NT2/D1 (cell line): ENCODE measurements at regions not wholly inside any gene's neighbourhood (a gene's known extent, or its start where the extent isn't known, plus 50 kb on each side); places are given as distances from the start of the nearest gene placed in this dataset.

Experiments
- DNase-seq: peaks from one replicate; pipeline ENCODE4 v3.0.0-alpha.2; 2011; ENCODE audit warnings: low read depth, low spot score
- H3K27me3 ChIP-seq: 2 replicates; pipeline ENCODE4 v1.6.0; 2011; ENCODE audit warnings: mild to moderate bottlenecking; ENCODE audit not compliant: insufficient read length, insufficient read depth
- H3K36me3 ChIP-seq: 2 replicates; pipeline ENCODE4 v1.6.1; 2011; ENCODE audit warnings: mild to moderate bottlenecking, low read length, mixed read lengths; ENCODE audit not compliant: insufficient read depth, insufficient read length
- H3K4me1 ChIP-seq: 2 replicates; pipeline ENCODE4 v1.5.1; 2011; ENCODE audit not compliant: insufficient read depth, insufficient read length
- H3K4me3 ChIP-seq: 2 replicates; pipeline ENCODE4 v1.5.1; 2011; ENCODE audit warnings: low read depth; ENCODE audit not compliant: insufficient read length
- H3K9ac ChIP-seq: 2 replicates; pipeline ENCODE4 v1.6.0; 2011; ENCODE audit warnings: low read depth; ENCODE audit not compliant: insufficient read length
- H3K9me3 ChIP-seq: 2 replicates; pipeline ENCODE4 v1.5.1; 2011; ENCODE audit warnings: mild to moderate bottlenecking, low read length; ENCODE audit not compliant: insufficient read depth
- SUZ12 ChIP-seq: IDR thresholded peaks from 2 replicates; pipeline ENCODE4 v1.6.1; 2011; ENCODE audit not compliant: insufficient read length, insufficient read depth; ENCODE audit errors: extremely low read depth
- YY1 ChIP-seq: IDR thresholded peaks from 2 replicates; pipeline ENCODE4 v1.6.1; 2011; ENCODE audit not compliant: insufficient read length, insufficient read depth
- ZNF274 ChIP-seq: IDR thresholded peaks from 2 replicates; pipeline ENCODE4 v1.6.1; 2011; ENCODE audit warnings: mild to moderate bottlenecking, low read depth, low read length

GRCh38 chr2:189960346-189960745, 102.2 kb downstream of the MSTN start:
- Histone ChIP-seq H3K4me1 (no peaks in the 10 kb centered on the region), H3K9me3 (no peaks in the 10 kb centered on the region), H3K4me3 (no peak overlapping the region), H3K36me3 (no peaks in the 10 kb centered on the region), H3K9ac (no peak overlapping the region), H3K27me3 (no peaks in the 10 kb centered on the region)
- no peak for DNase-seq
- TF ChIP-seq YY1 (no peak), SUZ12 (no peak), ZNF274 (no peak)

- no peak overlapping the region for H3K9ac ChIP-seq
- DNase-seq, result no peak
- H3K4me1 ChIP-seq, result no peaks in the 10 kb centered on the region
- H3K4me3 ChIP-seq, result no peak overlapping the region
- no peaks in the 10 kb centered on the region for H3K36me3 ChIP-seq
- H3K27me3 ChIP-seq, result no peaks in the 10 kb centered on the region
- no peak for TF ChIP-seq ZNF274
- TF ChIP-seq YY1, result no peak
- no peak for TF ChIP-seq SUZ12
- H3K9me3 ChIP-seq, result no peaks in the 10 kb centered on the region
These were observed 103.1 kb downstream of the MSTN start for GRCh38 chr2:189959450-189959849.

- Histone ChIP-seq H3K36me3 (no peaks in the 10 kb centered on the region), H3K4me1 (no peaks in the 10 kb centered on the region), H3K9me3 (no peaks in the 10 kb centered on the region), H3K4me3 (no peak overlapping the region), H3K27me3 (no peaks in the 10 kb centered on the region), H3K9ac (no peak overlapping the region)
- DNase-seq, result no peak
- no peak for TF ChIP-seq ZNF274
These were observed 107.5 kb downstream of the MSTN start for GRCh38 chr2:189954989-189955388.

- H3K36me3 ChIP-seq, result no peaks in the 10 kb centered on the region
- no peak overlapping the region for H3K4me3 ChIP-seq
- DNase-seq, result no peak
- no peak overlapping the region for H3K9ac ChIP-seq
- no peaks in the 10 kb centered on the region for H3K4me1 ChIP-seq
- no peaks in the 10 kb centered on the region for H3K27me3 ChIP-seq
- no peak for TF ChIP-seq ZNF274
- TF ChIP-seq SUZ12, result no peak
- no peak for TF ChIP-seq YY1
- no peaks in the 10 kb centered on the region for H3K9me3 ChIP-seq
These were observed 109.9 kb downstream of the MSTN start for GRCh38 chr2:189952536-189953109.

GRCh38 chr2:189951791-189952535, 110.6 kb downstream of the MSTN start:
- Histone ChIP-seq H3K27me3 (no peaks in the 10 kb centered on the region), H3K4me1 (no peaks in the 10 kb centered on the region), H3K4me3 (no peak overlapping the region), H3K9ac (no peak overlapping the region), H3K36me3 (no peaks in the 10 kb centered on the region), H3K9me3 (no peaks in the 10 kb centered on the region)
- no peak for TF ChIP-seq SUZ12
- TF ChIP-seq YY1, result no peak
- TF ChIP-seq ZNF274, result no peak
- DNase-seq, result no peak

GRCh38 chr2:189943009-189943408, 119.5 kb downstream of the MSTN start:
- TF ChIP-seq SUZ12 (no peak), ZNF274 (no peak), YY1 (no peak)
- Histone ChIP-seq H3K27me3 (no peaks in the 10 kb centered on the region), H3K36me3 (no peaks in the 10 kb centered on the region), H3K4me3 (no peak overlapping the region), H3K9ac (no peak overlapping the region), H3K9me3 (peaks cover 40% of the 10 kb centered on the region), H3K4me1 (no peaks in the 10 kb centered on the region)
- no peak for DNase-seq

DNA sequence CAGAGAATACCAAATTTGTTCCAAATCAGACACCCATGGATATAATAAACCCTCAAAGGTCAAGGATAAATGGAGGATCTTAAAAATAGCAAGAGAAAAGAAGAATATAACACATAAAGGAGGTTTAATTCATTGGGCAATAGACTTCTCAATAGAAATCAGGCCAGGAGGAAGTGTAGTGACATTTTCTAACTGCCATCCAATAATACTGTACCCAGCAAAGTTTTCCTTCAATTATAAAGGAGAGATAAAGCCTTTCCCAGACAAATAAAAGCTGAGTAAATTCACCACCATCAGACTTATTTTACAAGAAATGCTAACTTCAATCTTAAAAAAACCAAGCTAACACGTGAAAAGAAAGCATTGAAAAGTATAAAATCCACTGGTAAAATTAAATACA, 121.6 kb downstream of the MSTN start:
- no peak for DNase-seq
- Histone ChIP-seq H3K27me3 (no peaks in the 10 kb centered on the region), H3K4me1 (no peaks in the 10 kb centered on the region), H3K9ac (no peak overlapping the region), H3K9me3 (peaks cover 40% of the 10 kb centered on the region), H3K36me3 (no peaks in the 10 kb centered on the region), H3K4me3 (no peak overlapping the region)
- TF ChIP-seq ZNF274 (no peak), YY1 (no peak), SUZ12 (no peak)

DNA sequence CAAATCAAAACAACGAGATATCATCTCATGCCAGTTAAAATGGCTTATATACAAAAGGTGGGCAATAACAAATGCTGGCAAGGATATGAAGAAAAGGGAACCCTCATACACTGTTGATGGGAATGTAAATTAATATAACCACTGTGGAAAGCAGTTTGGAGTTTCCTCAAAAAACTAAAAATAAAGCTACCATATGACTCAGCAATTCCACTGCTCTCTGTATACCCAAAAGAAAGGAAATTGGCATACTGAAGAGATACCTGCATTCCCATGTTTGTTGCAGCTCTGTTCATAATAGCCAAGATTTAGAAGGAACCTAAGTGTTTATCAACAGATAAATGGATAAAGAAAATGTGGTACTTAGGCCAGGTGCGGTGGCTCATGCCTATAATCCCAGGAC, 124.8 kb downstream of the MSTN start:
- Histone ChIP-seq H3K4me3 (no peak overlapping the region), H3K9ac (no peak overlapping the region), H3K4me1 (no peaks in the 10 kb centered on the region), H3K9me3 (peaks cover 21% of the 10 kb centered on the region), H3K36me3 (no peaks in the 10 kb centered on the region), H3K27me3 (no peaks in the 10 kb centered on the region)
- no peak for TF ChIP-seq SUZ12
- no peak for TF ChIP-seq ZNF274
- TF ChIP-seq YY1, result no peak
- DNase-seq, result no peak
